ENCODE measurements at regions not wholly inside any gene's neighbourhood (a gene's known extent, or its start where the extent isn't known, plus 50 kb on each side); places are given as distances from the start of the nearest gene placed in this dataset.

DNA sequence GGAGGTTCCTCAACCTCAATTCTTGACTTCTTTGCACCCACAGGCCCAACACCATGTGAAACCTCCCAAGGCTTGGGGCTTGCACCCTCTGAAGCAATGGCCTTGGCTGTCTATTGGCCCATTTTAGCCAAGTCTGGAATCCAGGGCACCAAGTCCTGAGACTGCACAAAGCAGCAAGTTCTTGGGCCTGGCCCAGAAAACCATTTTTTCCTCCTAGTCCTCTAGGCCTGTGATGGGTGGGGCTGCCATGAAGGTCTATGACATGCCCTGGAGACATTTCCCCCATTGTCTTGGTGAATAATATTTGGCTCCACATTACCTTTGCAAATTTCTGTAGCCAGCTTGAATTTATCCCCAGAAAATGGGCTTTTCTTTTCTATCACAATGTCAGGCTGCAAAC lies 849.6 kb upstream of the MANEA start:
- TF ChIP-seq POLR2A (IDR thresholded peaks at IDR 0.05), result no peak
- TF ChIP-seq, protein P1, sequence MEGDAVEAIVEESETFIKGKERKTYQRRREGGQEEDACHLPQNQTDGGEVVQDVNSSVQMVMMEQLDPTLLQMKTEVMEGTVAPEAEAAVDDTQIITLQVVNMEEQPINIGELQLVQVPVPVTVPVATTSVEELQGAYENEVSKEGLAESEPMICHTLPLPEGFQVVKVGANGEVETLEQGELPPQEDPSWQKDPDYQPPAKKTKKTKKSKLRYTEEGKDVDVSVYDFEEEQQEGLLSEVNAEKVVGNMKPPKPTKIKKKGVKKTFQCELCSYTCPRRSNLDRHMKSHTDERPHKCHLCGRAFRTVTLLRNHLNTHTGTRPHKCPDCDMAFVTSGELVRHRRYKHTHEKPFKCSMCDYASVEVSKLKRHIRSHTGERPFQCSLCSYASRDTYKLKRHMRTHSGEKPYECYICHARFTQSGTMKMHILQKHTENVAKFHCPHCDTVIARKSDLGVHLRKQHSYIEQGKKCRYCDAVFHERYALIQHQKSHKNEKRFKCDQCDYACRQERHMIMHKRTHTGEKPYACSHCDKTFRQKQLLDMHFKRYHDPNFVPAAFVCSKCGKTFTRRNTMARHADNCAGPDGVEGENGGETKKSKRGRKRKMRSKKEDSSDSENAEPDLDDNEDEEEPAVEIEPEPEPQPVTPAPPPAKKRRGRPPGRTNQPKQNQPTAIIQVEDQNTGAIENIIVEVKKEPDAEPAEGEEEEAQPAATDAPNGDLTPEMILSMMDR (IDR thresholded peaks at IDR 0.05), result no peak
- TF ChIP-seq EP300 (IDR thresholded peaks at IDR 0.05), result no peak
- no peak for TF ChIP-seq POLR2AphosphoS5 (IDR thresholded peaks at IDR 0.05)
